Erythroblast (primary cell): ENCODE measurements at regions not wholly inside any gene's neighbourhood (a gene's known extent, or its start where the extent isn't known, plus 50 kb on each side); places are given as distances from the start of the nearest gene placed in this dataset.

ENCODE experiments used
- GATA1 ChIP-seq: IDR thresholded peaks from 2 replicates; pipeline ENCODE4 v1.6.1; 2011; ENCODE audit warnings: low read depth, mild to moderate bottlenecking, control low read depth, low read length, moderate library complexity
- POLR2A ChIP-seq: IDR thresholded peaks from 2 replicates; pipeline ENCODE4 v1.6.1; 2011; ENCODE audit warnings: mild to moderate bottlenecking, low read length

- no peak for TF ChIP-seq POLR2A
- TF ChIP-seq GATA1 = no peak
Observed at GRCh38 chr4:4655011-4655410, 113.2 kb upstream of the STX18 start.
